Prostate gland (tissue), 2 donors: ENCODE measurements at regions not wholly inside any gene's neighbourhood (a gene's known extent, or its start where the extent isn't known, plus 50 kb on each side); places are given as distances from the start of the nearest gene placed in this dataset.

Experiments
- DNase-seq: peaks from one replicate; pipeline ENCODE4 v3.0.0-alpha.2; 2019; ENCODE audit warnings: low spot score
- H3K27ac ChIP-seq, 2 donors: fragments of 200-600 bp; sonication (generic); 2 replicates each; pipeline ENCODE4 v1.5.1; 2017 to 2019
- H3K27me3 ChIP-seq: fragments of 200-600 bp; sonication (generic); replicated peaks from 2 replicates; pipeline ENCODE4 v1.5.1; 2019; ENCODE audit not compliant: insufficient read depth
- H3K36me3 ChIP-seq, 2 donors: fragments of 200-600 bp; sonication (generic); 1 replicate in 1 of 2; 2 replicates in 1 of 2; pipeline versions ENCODE4 v1.5.1 to v1.8.1; 2017 to 2019
- H3K4me1 ChIP-seq: fragments of 200-600 bp; sonication (generic); replicated peaks from 2 replicates; pipeline ENCODE4 v1.5.1; 2019
- H3K4me3 ChIP-seq, 2 donors: fragments of 200-600 bp; sonication (generic); 2 replicates each; pipeline ENCODE4 v1.5.1; 2017 to 2019
- H3K9me3 ChIP-seq: fragments of 200-600 bp; sonication (generic); 2 replicates; pipeline ENCODE4 v1.5.1; 2017
- CTCF ChIP-seq, 4 experiments: fragments of 200-600 bp in 2 of 4; fragments of 450-650 bp in 2 of 4; sonication (generic) in 2 of 4; IDR thresholded peaks; 1 replicate in 3 of 4; 2 replicates in 1 of 4; pipeline ENCODE4 v1.5.1; 2016 to 2019; ENCODE audit warnings: antibody characterized with exemption in 4 of 4, mild to moderate bottlenecking in 2 of 4, moderate library complexity in 2 of 4
- POLR2A ChIP-seq: fragments of 450-650 bp; IDR thresholded peaks from one replicate; pipeline ENCODE4 v1.6.1; 2016; ENCODE audit warnings: antibody characterized with exemption, mild to moderate bottlenecking
- POLR2AphosphoS5 ChIP-seq: sonication (generic); formaldehyde crosslinking; IDR thresholded peaks from one replicate; pipeline ENCODE4 v1.6.1; 2017; ENCODE audit warnings: antibody characterized with exemption
- WGBS: methylation state at CpG from one replicate; pipeline ENCODE4 v1.1.5; 2018; 5-methylcytosine and 5-hydroxymethylcytosine counted together
- intact Hi-C: fragments of 100-400 bp; cut with DNase I; formaldehyde crosslinking; loops from one replicate; pipeline ENCODE4 v1.14.2; 2022

- H3K27me3 ChIP-seq = no peaks in the 10 kb centered on the region
- intact Hi-C loops = loop anchor here (5.0 to 10.0 kb wide), 2 partner anchors 318 to 720 kb away; no protein-coding TSS in a partner anchor
- H3K4me3 ChIP-seq = no peak overlapping the region
- WGBS = 18% methylated on average over 7 of the region's 7 CpGs
- H3K9me3 ChIP-seq = no peaks in the 10 kb centered on the region
- H3K36me3 ChIP-seq = no peaks in the 10 kb centered on the region
- H3K27ac ChIP-seq = no peak overlapping the region
- TF ChIP-seq POLR2A (no peak), POLR2AphosphoS5 (no peak), CTCF (IDR thresholded peaks at IDR 0.05) (peak in 3 of 4 experiments; percentile 49 to 74 (median 65))
- peak; percentile 26 for DNase-seq
- no peaks in the 10 kb centered on the region for H3K4me1 ChIP-seq
These were observed 185.3 kb upstream of the ATP5MC3 start for GRCh38 chr2:175366815-175367214.

GRCh38 chr2:175363699-175364098 is 182.2 kb upstream of the ATP5MC3 start:
- no peak overlapping the region for H3K4me3 ChIP-seq
- TF ChIP-seq CTCF (IDR thresholded peaks at IDR 0.05) (no peak), POLR2A (no peak), POLR2AphosphoS5 (no peak)
- DNase-seq = no peak
- intact Hi-C loops = loop anchor here (10.0 kb wide), 1 partner anchor 321 kb away; no protein-coding TSS in a partner anchor
- no peaks in the 10 kb centered on the region for H3K9me3 ChIP-seq
- no peaks in the 10 kb centered on the region for H3K27me3 ChIP-seq
- WGBS = 52% methylated on average over 5 of the region's 5 CpGs
- H3K36me3 ChIP-seq = no peaks in the 10 kb centered on the region
- H3K4me1 ChIP-seq = no peaks in the 10 kb centered on the region
- H3K27ac ChIP-seq = no peak overlapping the region

GRCh38 chr2:175362331-175362730 is 180.8 kb upstream of the ATP5MC3 start:
- intact Hi-C loops = loop anchor here (10.0 kb wide), 1 partner anchor 322 kb away; no protein-coding TSS in a partner anchor
- Histone ChIP-seq H3K27ac (no peak overlapping the region), H3K4me1 (no peaks in the 10 kb centered on the region), H3K36me3 (no peaks in the 10 kb centered on the region), H3K4me3 (no peak overlapping the region), H3K9me3 (no peaks in the 10 kb centered on the region), H3K27me3 (no peaks in the 10 kb centered on the region)
- TF ChIP-seq POLR2A (no peak), CTCF (IDR thresholded peaks at IDR 0.05) (no peak), POLR2AphosphoS5 (no peak)
- no peak for DNase-seq
- WGBS = 96% methylated on average over 4 of the region's 4 CpGs

- intact Hi-C loops = loop anchor here (10.0 kb wide), 1 partner anchor 325 kb away; no protein-coding TSS in a partner anchor
- Histone ChIP-seq H3K9me3 (no peaks in the 10 kb centered on the region), H3K4me1 (no peaks in the 10 kb centered on the region), H3K27ac (no peak overlapping the region), H3K27me3 (no peaks in the 10 kb centered on the region), H3K4me3 (no peak overlapping the region), H3K36me3 (no peaks in the 10 kb centered on the region)
- no peak for DNase-seq
- WGBS = 90% methylated on average over 3 of the region's 3 CpGs
- TF ChIP-seq POLR2A (no peak), CTCF (IDR thresholded peaks at IDR 0.05) (no peak), POLR2AphosphoS5 (no peak)
These were observed 178.2 kb upstream of the ATP5MC3 start for GRCh38 chr2:175359710-175360109.

- 78% methylated on average over 4 of the region's 4 CpGs for WGBS
These were observed 175.4 kb upstream of the ATP5MC3 start for GRCh38 chr2:175356901-175357300.

More at GRCh38 chr2:175356901-175357300, 175.4 kb upstream of the ATP5MC3 start:
- TF ChIP-seq CTCF (IDR thresholded peaks at IDR 0.05) (no peak), POLR2AphosphoS5 (no peak), POLR2A (no peak)
- intact Hi-C loops = no loop called here
- Histone ChIP-seq H3K4me3 (no peak overlapping the region), H3K36me3 (no peaks in the 10 kb centered on the region), H3K9me3 (no peaks in the 10 kb centered on the region), H3K4me1 (no peaks in the 10 kb centered on the region), H3K27me3 (no peaks in the 10 kb centered on the region), H3K27ac (no peak overlapping the region)
- no peak for DNase-seq
